ENCODE measurements at regions not wholly inside any gene's neighbourhood (a gene's known extent, or its start where the extent isn't known, plus 50 kb on each side); places are given as distances from the start of the nearest gene placed in this dataset.

GRCh38 chr3:79968418-79968817 is 200.6 kb upstream of the ROBO1 start:
- TF ChIP-seq CTCF (IDR thresholded peaks at IDR 0.05): no peak

GRCh38 chr3:79960594-79960993 is 192.8 kb upstream of the ROBO1 start:
- TF ChIP-seq CTCF (IDR thresholded peaks at IDR 0.05): no peak

GRCh38 chr3:79957066-79957465 is 189.3 kb upstream of the ROBO1 start:
- TF ChIP-seq CTCF (IDR thresholded peaks at IDR 0.05): no peak

GRCh38 chr3:79954756-79955155 is 187.0 kb upstream of the ROBO1 start:
- TF ChIP-seq CTCF (IDR thresholded peaks at IDR 0.05): no peak

GRCh38 chr3:79953591-79954101 is 185.8 kb upstream of the ROBO1 start:
- TF ChIP-seq CTCF (IDR thresholded peaks at IDR 0.05): no peak

GRCh38 chr3:79947957-79948356 is 180.2 kb upstream of the ROBO1 start:
- TF ChIP-seq CTCF (IDR thresholded peaks at IDR 0.05): no peak

GRCh38 chr3:79947469-79947868 is 179.7 kb upstream of the ROBO1 start:
- no peak for TF ChIP-seq CTCF (IDR thresholded peaks at IDR 0.05)

- TF ChIP-seq CTCF (IDR thresholded peaks at IDR 0.05): no peak
These were observed 169.8 kb upstream of the ROBO1 start for GRCh38 chr3:79937567-79937966.
